ENCODE measurements at regions not wholly inside any gene's neighbourhood (a gene's known extent, or its start where the extent isn't known, plus 50 kb on each side); places are given as distances from the start of the nearest gene placed in this dataset.

- TF ChIP-seq MEIS1 (CRISPR knock-in tag; IDR thresholded peaks at IDR 0.05; ENCODE audit: borderline replicate concordance) = no peak
- TF ChIP-seq ZSCAN4 (tag by site-specific recombination; IDR thresholded peaks at IDR 0.05) = no peak
- no peak for TF ChIP-seq CTCF (tag by site-specific recombination; IDR thresholded peaks at IDR 0.05)
- no peak for TF ChIP-seq OSR2 (tag by site-specific recombination; IDR thresholded peaks at IDR 0.05)
- TF ChIP-seq ZNF660 (tag by site-specific recombination; IDR thresholded peaks at IDR 0.05) = no peak
- no peak for TF ChIP-seq ZNF248 (tag by site-specific recombination; IDR thresholded peaks at IDR 0.05)
- TF ChIP-seq ZNF561 (tag by site-specific recombination; IDR thresholded peaks at IDR 0.05; ENCODE audit: borderline replicate concordance) = no peak
- TF ChIP-seq ZNF311 (tag by site-specific recombination; IDR thresholded peaks at IDR 0.05; ENCODE audit: borderline replicate concordance) = no peak
- no peak for TF ChIP-seq REST (tag by site-specific recombination; IDR thresholded peaks at IDR 0.05)
- TF ChIP-seq ZNF324 (tag by site-specific recombination; IDR thresholded peaks at IDR 0.05) = no peak
These were observed 1494.7 kb downstream of the UQCRFS1 start for GRCh38 chr19:27718234-27718633.
